CD4-positive, alpha-beta T cell treated with Interleukin-17A for 4 hours (primary cell): ENCODE measurements at regions not wholly inside any gene's neighbourhood (a gene's known extent, or its start where the extent isn't known, plus 50 kb on each side); places are given as distances from the start of the nearest gene placed in this dataset.

ENCODE experiments used
- DNase-seq: peaks from one replicate; pipeline ENCODE4 v3.0.0-alpha.2; 2020; ENCODE audit warnings: mixed read lengths

- DNase-seq, result no peak
Observed at GRCh38 chr13:31081316-31081715, 80.4 kb downstream of the HSPH1 start.

- no peak for DNase-seq
Observed at GRCh38 chr13:31074756-31075155, 86.9 kb downstream of the HSPH1 start.

- DNase-seq, result no peak
Observed at GRCh38 chr13:31073859-31074718, 87.6 kb downstream of the HSPH1 start.

GRCh38 chr13:31072041-31072440, 89.7 kb downstream of the HSPH1 start:
- DNase-seq, result no peak

- DNase-seq, result no peak
Observed at GRCh38 chr13:31069808-31070534, 91.7 kb downstream of the HSPH1 start.

GRCh38 chr13:31068119-31068423, 93.6 kb downstream of the HSPH1 start:
- DNase-seq, result no peak

GRCh38 chr13:31067416-31068118, 94.1 kb downstream of the HSPH1 start:
- no peak for DNase-seq

- no peak for DNase-seq
Observed at GRCh38 chr13:31064636-31065035, 97.1 kb downstream of the HSPH1 start.

GRCh38 chr13:31063772-31064171, 97.9 kb downstream of the HSPH1 start:
- no peak for DNase-seq

GRCh38 chr13:31060655-31061054, 101.0 kb downstream of the HSPH1 start:
- DNase-seq, result no peak

GRCh38 chr13:31060220-31060619, 101.5 kb downstream of the HSPH1 start:
- DNase-seq, result no peak

GRCh38 chr13:31057403-31058033, 104.2 kb downstream of the HSPH1 start:
- no peak for DNase-seq

GRCh38 chr13:31056644-31057271, 104.9 kb downstream of the HSPH1 start:
- DNase-seq, result no peak

- DNase-seq, result no peak
Observed at GRCh38 chr13:31055589-31055988, 106.1 kb downstream of the HSPH1 start.

- DNase-seq, result no peak
Observed at GRCh38 chr13:31054632-31055031, 107.1 kb downstream of the HSPH1 start.

- DNase-seq, result no peak
Observed at GRCh38 chr13:31053896-31054295, 107.8 kb downstream of the HSPH1 start.

GRCh38 chr13:31053091-31053490, 108.6 kb downstream of the HSPH1 start:
- no peak for DNase-seq

GRCh38 chr13:31052478-31052877, 109.2 kb downstream of the HSPH1 start:
- no peak for DNase-seq

GRCh38 chr13:31051999-31052398, 109.7 kb downstream of the HSPH1 start:
- no peak for DNase-seq

- no peak for DNase-seq
Observed at GRCh38 chr13:31050486-31051400, 111.0 kb downstream of the HSPH1 start.

GRCh38 chr13:31049833-31050232, 111.9 kb downstream of the HSPH1 start:
- no peak for DNase-seq

- no peak for DNase-seq
Observed at GRCh38 chr13:31049083-31049482, 112.6 kb downstream of the HSPH1 start.
